ENCODE measurements at regions not wholly inside any gene's neighbourhood (a gene's known extent, or its start where the extent isn't known, plus 50 kb on each side); places are given as distances from the start of the nearest gene placed in this dataset.

DNA sequence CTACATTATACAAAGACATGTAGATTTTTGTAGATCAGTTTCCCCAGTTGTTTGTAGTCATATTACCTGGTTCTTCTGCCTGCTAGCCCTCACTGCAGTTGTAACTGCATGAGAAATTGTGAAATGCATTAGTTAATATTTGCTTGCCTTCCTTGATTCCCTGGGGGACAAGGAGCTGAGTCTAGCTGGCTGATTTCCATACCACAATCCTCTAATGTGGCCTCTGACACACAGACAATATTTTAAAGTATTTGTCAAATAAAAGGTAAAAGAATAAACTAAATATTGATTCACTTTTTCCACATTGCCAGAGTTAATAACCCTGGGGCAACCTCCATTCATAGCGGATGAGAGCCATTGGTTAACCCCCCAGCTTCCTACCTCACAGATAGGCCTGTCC lies 128.8 kb upstream of the TMEM132C start:
- DNase-seq (ENCODE audit: extremely low spot score, unreplicated experiment) = no peak
- no peak overlapping the region for H3K27ac Mint-ChIP-seq (ENCODE audit: unreplicated experiment)
- no peaks in the 10 kb centered on the region for H3K4me1 Mint-ChIP-seq (ENCODE audit: unreplicated experiment)
- no peak overlapping the region for H3K4me3 Mint-ChIP-seq (ENCODE audit: unreplicated experiment)
- H3K27me3 Mint-ChIP-seq (ENCODE audit: unreplicated experiment) = no peaks in the 10 kb centered on the region
- H3K36me3 Mint-ChIP-seq (ENCODE audit: unreplicated experiment) = no peaks in the 10 kb centered on the region
- H3K9me3 Mint-ChIP-seq (ENCODE audit: unreplicated experiment) = no peaks in the 10 kb centered on the region
- TF ChIP-seq, protein P1, sequence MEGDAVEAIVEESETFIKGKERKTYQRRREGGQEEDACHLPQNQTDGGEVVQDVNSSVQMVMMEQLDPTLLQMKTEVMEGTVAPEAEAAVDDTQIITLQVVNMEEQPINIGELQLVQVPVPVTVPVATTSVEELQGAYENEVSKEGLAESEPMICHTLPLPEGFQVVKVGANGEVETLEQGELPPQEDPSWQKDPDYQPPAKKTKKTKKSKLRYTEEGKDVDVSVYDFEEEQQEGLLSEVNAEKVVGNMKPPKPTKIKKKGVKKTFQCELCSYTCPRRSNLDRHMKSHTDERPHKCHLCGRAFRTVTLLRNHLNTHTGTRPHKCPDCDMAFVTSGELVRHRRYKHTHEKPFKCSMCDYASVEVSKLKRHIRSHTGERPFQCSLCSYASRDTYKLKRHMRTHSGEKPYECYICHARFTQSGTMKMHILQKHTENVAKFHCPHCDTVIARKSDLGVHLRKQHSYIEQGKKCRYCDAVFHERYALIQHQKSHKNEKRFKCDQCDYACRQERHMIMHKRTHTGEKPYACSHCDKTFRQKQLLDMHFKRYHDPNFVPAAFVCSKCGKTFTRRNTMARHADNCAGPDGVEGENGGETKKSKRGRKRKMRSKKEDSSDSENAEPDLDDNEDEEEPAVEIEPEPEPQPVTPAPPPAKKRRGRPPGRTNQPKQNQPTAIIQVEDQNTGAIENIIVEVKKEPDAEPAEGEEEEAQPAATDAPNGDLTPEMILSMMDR (IDR thresholded peaks at IDR 0.05) = no peak

DNA sequence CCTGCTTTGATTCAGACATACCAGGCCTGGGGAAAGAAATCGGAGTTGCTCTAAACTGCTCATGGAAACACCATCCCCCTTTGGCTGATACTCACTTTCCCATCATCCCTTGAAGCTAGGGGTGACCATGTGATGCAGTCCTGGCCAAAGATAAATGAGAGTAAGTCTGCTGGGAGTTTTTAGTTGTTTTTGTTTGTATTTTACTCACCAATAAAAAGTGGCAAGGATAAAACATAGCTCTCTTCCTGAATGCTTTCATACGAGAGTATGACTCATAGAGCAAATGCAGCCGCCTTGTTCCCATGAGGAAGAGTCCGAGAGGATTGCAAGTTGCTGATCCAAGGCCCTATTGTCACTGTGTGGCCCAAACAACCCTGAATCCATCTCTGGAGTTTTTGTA lies 126.4 kb upstream of the TMEM132C start:
- no peaks in the 10 kb centered on the region for H3K27me3 Mint-ChIP-seq (ENCODE audit: unreplicated experiment)
- peaks cover 5% of the 10 kb centered on the region for H3K9me3 Mint-ChIP-seq (ENCODE audit: unreplicated experiment)
- DNase-seq (ENCODE audit: extremely low spot score, unreplicated experiment) = no peak
- no peak overlapping the region for H3K27ac Mint-ChIP-seq (ENCODE audit: unreplicated experiment)
- H3K36me3 Mint-ChIP-seq (ENCODE audit: unreplicated experiment) = no peaks in the 10 kb centered on the region
- no peaks in the 10 kb centered on the region for H3K4me1 Mint-ChIP-seq (ENCODE audit: unreplicated experiment)
- no peak overlapping the region for H3K4me3 Mint-ChIP-seq (ENCODE audit: unreplicated experiment)
- TF ChIP-seq, protein P1 (IDR thresholded peaks at IDR 0.05) = no peak

DNA sequence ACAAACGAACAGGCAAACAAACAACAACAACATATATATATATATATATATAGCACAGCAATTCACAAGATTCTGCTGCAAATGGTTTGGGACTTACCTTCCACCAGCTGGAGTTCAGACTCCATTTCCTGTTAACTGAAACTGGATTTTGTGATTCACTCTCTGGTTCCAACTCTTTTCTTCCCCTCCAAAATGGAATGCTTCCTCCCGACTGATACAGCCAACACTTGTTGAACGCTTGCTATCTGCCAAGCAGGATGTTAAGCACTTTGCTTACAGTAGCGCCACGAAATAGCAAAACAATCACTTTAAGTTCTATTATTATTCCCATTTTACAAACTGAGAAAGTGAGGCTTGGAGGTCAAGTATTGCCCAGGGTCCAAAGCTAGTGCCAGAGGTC lies 116.0 kb upstream of the TMEM132C start:
- H3K27me3 Mint-ChIP-seq (ENCODE audit: unreplicated experiment) = no peaks in the 10 kb centered on the region
- H3K9me3 Mint-ChIP-seq (ENCODE audit: unreplicated experiment) = peaks cover 3% of the 10 kb centered on the region
- H3K4me3 Mint-ChIP-seq (ENCODE audit: unreplicated experiment) = no peak overlapping the region
- TF ChIP-seq, protein P1 (IDR thresholded peaks at IDR 0.05) = no peak
- no peaks in the 10 kb centered on the region for H3K4me1 Mint-ChIP-seq (ENCODE audit: unreplicated experiment)
- no peaks in the 10 kb centered on the region for H3K36me3 Mint-ChIP-seq (ENCODE audit: unreplicated experiment)
- no peak overlapping the region for H3K27ac Mint-ChIP-seq (ENCODE audit: unreplicated experiment)
- DNase-seq (ENCODE audit: extremely low spot score, unreplicated experiment) = no peak

DNA sequence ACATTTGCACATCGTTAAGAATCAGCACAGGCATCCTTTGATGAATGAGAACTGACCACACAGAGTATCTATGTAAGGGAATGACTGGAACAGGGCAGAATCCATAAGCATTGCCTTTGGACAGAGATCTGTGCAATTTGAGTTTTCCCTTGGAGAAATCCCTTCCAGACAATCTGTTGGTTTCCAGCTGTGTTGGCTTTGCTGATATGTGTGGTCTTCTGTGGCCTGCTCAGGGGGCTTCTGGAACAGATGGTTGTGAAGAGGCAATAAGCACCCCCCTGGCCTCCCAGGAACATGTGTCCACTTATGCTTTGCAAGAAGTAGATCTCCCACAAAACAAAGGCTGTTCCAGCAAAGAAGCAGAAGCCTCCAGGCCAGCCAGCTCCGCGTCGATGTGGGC lies 111.4 kb upstream of the TMEM132C start:
- Mint-ChIP-seq H3K27ac (ENCODE audit: unreplicated experiment) (no peak overlapping the region), H3K36me3 (ENCODE audit: unreplicated experiment) (no peaks in the 10 kb centered on the region), H3K27me3 (ENCODE audit: unreplicated experiment) (no peaks in the 10 kb centered on the region), H3K4me1 (ENCODE audit: unreplicated experiment) (no peaks in the 10 kb centered on the region), H3K4me3 (ENCODE audit: unreplicated experiment) (no peak overlapping the region), H3K9me3 (ENCODE audit: unreplicated experiment) (peaks cover 7% of the 10 kb centered on the region)
- TF ChIP-seq, protein P1 (IDR thresholded peaks at IDR 0.05) = no peak
- DNase-seq (ENCODE audit: extremely low spot score, unreplicated experiment) = no peak

DNA sequence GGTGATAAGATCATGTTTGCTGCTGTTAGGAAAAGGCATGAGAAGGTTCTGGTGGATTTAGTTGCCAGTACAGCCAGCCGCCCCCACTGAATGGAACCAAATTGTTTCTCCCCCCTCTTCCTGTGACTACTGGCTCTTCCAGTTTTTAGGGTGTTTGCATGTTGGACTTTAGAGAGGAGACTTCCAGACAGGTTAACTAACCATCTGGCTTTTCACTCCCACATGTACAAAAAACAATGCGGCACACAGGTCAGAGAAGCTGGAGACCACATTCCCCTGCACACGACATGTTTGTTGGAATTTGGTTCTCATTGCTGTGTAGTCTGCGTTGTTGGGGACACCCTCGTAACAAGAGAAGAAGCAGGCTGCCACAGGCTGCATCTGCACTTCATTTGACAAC lies 103.9 kb upstream of the TMEM132C start:
- no peak for DNase-seq (ENCODE audit: extremely low spot score, unreplicated experiment)
- H3K4me3 Mint-ChIP-seq (ENCODE audit: unreplicated experiment) = no peak overlapping the region
- no peaks in the 10 kb centered on the region for H3K27me3 Mint-ChIP-seq (ENCODE audit: unreplicated experiment)
- H3K9me3 Mint-ChIP-seq (ENCODE audit: unreplicated experiment) = peaks cover 15% of the 10 kb centered on the region
- no peaks in the 10 kb centered on the region for H3K4me1 Mint-ChIP-seq (ENCODE audit: unreplicated experiment)
- H3K27ac Mint-ChIP-seq (ENCODE audit: unreplicated experiment) = no peak overlapping the region
- TF ChIP-seq, protein P1 (IDR thresholded peaks at IDR 0.05) = no peak
- no peaks in the 10 kb centered on the region for H3K36me3 Mint-ChIP-seq (ENCODE audit: unreplicated experiment)

Measured in osteocyte (in vitro differentiated cells).